ENCODE measurements at regions not wholly inside any gene's neighbourhood (a gene's known extent, or its start where the extent isn't known, plus 50 kb on each side); places are given as distances from the start of the nearest gene placed in this dataset.
A peak's percentile ranks its signal among the peaks of the same experiment; 100 is the strongest.

GRCh38 chr10:77710759-77711682, 73.4 kb upstream of the KCNMA1 start:
- DNase-seq (ENCODE audit: low spot score) = peak; percentile 42

- no peak for DNase-seq (ENCODE audit: low spot score)
Observed at GRCh38 chr10:77710081-77710551, 72.5 kb upstream of the KCNMA1 start.

GRCh38 chr10:77707570-77707969, 70.0 kb upstream of the KCNMA1 start:
- DNase-seq (ENCODE audit: low spot score) = no peak

- DNase-seq (ENCODE audit: low spot score) = no peak
Observed at GRCh38 chr10:77702166-77702565, 64.6 kb upstream of the KCNMA1 start.

- no peak for DNase-seq (ENCODE audit: low spot score)
Observed at GRCh38 chr10:77700086-77700485, 62.5 kb upstream of the KCNMA1 start.

- no peak for DNase-seq (ENCODE audit: low spot score)
Observed at GRCh38 chr10:77699080-77699645, 61.6 kb upstream of the KCNMA1 start.

GRCh38 chr10:77698267-77698931, 60.8 kb upstream of the KCNMA1 start:
- no peak for DNase-seq (ENCODE audit: low spot score)

- DNase-seq (ENCODE audit: low spot score) = no peak
Observed at GRCh38 chr10:77696584-77696983, 59.0 kb upstream of the KCNMA1 start.

GRCh38 chr10:77695186-77695585, 57.6 kb upstream of the KCNMA1 start:
- no peak for DNase-seq (ENCODE audit: low spot score)

- DNase-seq (ENCODE audit: low spot score) = no peak
Observed at GRCh38 chr10:77692782-77693181, 55.2 kb upstream of the KCNMA1 start.

GRCh38 chr10:77689339-77689738, 51.7 kb upstream of the KCNMA1 start:
- no peak for DNase-seq (ENCODE audit: low spot score)

- DNase-seq (ENCODE audit: low spot score) = no peak
Observed at GRCh38 chr10:77687621-77688020, 50.0 kb upstream of the KCNMA1 start.
